HT1080 (cell line): ENCODE measurements at regions not wholly inside any gene's neighbourhood (a gene's known extent, or its start where the extent isn't known, plus 50 kb on each side); places are given as distances from the start of the nearest gene placed in this dataset.

Source experiments
- DNase-seq: peaks from one replicate; pipeline ENCODE4 v3.0.0-alpha.2; 2015; ENCODE audit warnings: low read depth

DNA sequence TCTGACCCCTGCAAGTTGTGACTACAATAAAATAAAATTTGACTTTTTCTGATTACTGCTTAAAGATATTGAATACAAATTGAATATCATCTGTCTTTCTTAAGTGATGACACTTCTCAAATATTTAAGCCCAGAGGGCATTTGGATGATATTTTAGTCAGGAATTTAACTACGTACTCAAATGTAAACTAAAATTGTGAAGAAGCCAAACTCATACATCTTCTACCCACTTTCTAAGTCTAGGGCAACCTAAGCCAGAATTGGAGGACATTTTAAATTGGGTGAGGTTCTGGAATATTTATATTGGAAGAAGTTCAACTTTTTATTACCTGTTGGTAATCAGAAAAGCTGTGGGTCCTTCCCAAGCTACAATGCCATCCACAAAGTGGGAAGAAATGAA lies 149.1 kb upstream of the WDR11 start:
- no peak for DNase-seq

DNA sequence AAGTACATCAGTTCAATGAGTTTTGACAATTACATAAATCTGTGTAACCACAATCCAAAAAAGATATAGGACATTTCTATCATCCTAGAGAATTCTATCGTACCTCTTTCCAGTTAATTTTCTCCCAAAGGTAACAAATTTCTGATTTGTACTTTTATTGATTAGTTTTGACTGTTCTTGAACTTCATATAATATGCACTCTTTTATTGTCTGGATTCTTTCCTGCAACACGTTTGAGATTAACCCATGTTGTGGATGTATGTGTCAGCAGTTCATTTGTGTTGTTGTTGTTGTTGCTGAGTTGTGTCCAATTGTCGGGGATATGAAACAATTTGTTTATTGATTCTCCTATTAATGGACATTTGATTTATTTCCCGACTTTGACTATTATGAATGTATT lies 145.9 kb upstream of the WDR11 start:
- DNase-seq: no peak

DNA sequence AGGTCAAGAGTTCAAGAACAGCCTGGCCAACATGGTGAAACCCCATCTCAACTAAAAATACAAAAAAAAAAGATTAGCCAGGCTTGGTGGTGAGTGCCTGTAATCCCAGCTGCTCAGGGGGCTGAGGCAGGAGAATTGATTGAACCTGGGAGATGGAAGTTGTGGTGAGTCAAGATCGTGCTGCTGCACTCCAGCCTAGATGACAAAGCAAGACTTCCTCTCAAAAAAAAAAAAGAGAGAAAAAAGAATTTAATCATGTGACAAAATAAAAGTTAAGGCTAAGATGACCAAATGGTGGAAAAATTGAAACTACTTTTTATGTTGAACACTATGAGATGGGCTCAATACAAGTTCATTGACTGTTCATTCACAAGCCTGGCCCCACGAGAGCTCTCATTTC lies 141.1 kb upstream of the WDR11 start:
- peak; percentile 42 for DNase-seq

DNA sequence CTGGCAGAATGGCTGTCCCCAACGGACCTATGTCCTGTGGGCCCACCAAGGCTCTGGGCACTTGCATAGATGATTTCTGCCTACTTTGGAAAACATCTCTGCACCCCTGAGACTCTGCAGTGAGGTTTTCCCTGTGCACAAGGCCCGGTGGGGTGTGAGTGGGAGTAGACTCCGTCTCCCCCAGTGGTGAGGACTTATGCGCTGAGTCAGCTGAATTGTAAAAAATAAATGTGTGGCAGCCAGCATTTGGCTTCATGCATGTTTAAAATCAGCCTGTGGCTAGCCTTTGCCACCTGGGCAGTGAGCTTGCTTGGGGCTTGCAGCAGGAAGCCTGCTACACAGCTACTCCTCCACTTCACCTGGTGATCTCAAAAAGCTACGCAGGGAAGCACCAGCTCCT lies 139.3 kb upstream of the WDR11 start:
- DNase-seq: no peak

GRCh38 chr10:120713573-120714205 lies 137.5 kb upstream of the WDR11 start:
- no peak for DNase-seq

- no peak for DNase-seq
Measured at GRCh38 chr10:120715171-120715570, 136.0 kb upstream of the WDR11 start.

DNA sequence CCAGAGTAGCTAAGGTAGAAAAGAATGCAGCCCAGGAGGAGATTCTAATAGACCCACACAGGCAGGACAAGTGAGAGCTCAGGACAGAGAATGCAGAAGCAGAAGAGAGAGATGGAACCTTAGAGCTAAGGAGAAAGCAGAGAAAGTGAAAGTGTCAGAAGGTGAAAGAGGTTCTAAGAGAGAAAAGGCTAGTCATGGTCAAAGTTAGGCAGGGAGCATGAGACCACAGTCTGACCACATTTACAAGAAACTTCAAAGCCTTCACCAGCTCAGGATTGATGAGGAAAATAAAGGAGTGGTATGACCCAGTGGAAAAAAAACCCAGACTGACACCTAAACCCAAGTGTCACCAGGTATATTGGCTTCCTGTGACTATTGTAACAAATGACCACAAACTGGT lies 131.8 kb upstream of the WDR11 start:
- no peak for DNase-seq

DNA sequence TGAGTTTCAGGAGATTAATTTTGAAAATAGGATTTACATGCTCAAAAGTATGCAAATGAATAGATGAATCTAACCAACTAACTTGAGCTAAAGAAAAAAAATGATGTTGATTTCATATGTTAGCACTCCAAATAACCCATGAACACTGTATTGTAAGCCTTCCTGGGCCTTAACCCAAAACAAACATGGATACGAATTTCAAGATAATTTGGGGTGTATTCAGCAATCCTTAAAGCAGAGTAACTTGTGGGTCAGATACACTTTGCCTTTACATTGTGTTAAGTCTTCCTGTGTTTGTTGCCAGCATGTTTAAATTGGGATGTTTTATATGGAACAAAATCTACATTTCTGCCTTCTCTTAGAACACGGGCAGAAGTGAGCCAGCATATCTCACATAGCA lies 124.2 kb upstream of the WDR11 start:
- no peak for DNase-seq

DNA sequence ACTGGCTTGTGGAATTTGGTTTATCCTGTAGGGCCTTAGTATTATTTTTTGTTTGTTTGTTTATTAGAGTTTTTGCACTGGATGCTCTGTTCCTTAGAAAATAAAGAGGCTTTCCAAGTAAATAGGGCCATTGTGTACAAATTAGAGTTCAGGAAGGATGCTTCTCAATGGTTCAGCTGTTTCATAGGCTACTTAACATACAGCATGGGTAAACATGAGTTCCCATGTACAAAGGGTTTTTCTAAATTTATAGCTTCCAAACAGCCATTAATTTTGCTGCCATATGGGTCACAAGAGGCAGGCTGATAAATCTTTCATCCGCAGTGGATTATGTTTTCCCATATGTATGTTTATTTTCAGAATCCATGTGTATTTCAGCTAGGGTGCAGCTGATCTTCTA lies 121.6 kb upstream of the WDR11 start:
- DNase-seq: no peak

DNA sequence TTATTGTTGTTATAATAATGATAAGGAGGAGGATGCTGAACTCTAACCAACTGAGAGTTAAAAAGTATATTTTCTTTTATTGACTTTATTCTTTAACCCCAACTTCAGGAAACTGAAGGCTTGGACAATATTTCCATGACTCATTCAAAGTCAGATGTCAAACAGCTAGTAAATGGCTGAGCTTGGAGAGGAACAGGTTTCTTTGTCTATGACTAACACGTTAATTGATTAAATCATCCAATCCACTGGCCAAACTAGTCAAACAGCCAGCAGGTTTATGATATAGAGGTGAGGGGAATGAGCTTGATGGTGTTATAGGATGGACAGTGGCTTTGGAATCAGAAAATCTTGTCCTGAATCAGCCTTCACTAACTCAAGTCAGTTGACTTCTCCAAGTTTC lies 119.1 kb upstream of the WDR11 start:
- peak; percentile 60 for DNase-seq

DNA sequence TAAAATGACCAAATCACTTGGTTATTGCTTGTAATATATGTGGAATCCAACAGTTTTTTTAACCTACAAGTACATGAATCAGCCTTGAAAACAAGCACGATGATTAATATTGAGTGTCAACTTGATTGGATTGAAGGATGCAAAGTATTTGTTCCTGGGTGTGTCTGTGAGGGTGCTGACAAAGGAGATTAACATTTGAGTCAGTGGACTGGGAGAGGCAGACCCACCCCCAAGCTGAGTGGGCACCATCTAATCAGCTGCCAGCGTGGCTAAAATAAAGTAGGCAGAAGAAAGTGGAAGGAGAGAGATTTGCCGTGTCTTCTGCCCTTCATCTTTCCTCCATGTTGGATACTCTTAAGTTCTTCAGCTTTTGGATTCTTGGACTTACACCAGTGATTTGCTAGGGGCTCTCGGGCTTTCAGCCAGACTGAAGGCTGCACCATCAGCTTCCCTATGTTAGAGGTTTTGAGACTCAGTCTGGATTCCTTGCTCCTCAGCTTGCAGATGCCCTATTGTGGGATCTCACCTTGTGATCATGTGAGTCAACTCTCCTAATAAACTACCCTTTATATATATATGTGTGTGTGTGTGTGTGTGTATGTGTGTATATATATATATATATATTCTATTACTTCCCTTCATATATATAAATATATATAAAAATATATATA lies 118.4 kb upstream of the WDR11 start:
- DNase-seq: peak; percentile 47

GRCh38 chr10:120734483-120735078 lies 116.6 kb upstream of the WDR11 start:
- no peak for DNase-seq

- DNase-seq: no peak
Measured at GRCh38 chr10:120735315-120735714, 115.8 kb upstream of the WDR11 start.

GRCh38 chr10:120735773-120736371 lies 115.3 kb upstream of the WDR11 start:
- no peak for DNase-seq

GRCh38 chr10:120736377-120736776 lies 114.8 kb upstream of the WDR11 start:
- DNase-seq: no peak

GRCh38 chr10:120738658-120739057 lies 112.5 kb upstream of the WDR11 start:
- DNase-seq: peak; percentile 25

GRCh38 chr10:120741396-120741795 lies 109.8 kb upstream of the WDR11 start:
- no peak for DNase-seq

- no peak for DNase-seq
Measured at GRCh38 chr10:120742373-120742772, 108.8 kb upstream of the WDR11 start.

DNA sequence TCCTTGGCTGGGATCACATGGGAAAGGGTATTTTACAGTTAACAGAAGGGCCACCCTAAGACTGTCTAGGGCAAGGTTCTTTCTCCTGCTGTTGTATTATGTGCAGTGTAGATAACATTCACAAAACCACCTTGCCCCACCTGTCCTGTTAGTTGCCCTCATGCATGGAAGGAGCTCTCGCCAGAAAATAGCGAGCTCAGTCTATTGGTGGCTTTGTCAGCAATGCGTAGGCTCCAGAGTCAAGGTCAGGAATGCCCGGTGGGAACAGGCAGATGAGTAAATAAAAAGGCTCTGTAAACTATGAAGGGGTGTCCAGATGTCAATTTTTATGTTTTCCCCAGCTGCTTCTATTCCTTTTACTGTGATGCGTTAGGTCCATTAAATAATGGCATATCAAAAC lies 107.1 kb upstream of the WDR11 start:
- DNase-seq: no peak

DNA sequence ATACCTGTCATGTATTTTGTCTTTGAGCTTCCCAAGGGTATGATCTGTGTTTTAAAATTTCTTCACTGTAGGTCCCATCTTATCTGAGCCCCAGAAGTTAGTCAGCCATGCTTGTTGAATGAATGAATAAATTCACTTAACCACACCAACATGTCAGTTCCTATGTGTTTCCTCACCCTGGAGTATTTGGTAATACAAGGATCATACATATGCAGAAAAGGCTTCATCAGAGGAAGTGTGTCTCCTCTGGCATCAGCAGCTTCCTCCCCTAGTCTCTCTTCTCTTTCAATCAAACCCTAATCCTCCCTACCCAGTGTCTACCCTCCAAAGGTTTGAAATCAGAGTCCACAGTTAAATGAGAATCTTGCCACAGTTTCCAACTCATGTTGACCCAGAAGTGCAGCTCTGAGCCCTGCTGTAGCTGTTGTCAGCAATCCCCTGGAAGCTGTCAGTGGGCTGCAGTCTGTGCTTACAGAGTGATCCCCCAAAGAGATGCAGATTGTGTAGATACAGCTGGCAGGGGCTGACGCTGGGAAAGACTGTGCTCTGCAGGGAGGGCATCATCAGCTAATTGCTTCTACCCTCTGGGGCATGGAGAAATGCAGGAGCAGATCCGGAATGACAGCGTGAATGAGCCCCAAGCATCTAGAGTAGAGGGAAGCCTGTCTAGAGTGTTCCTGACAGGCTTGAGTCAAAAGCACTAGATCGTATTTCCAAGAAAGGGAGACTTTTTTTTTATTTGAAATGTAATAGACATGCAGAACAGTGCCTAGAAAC lies 105.0 kb upstream of the WDR11 start:
- DNase-seq: no peak

- no peak for DNase-seq
Measured at GRCh38 chr10:120748519-120748918, 102.6 kb upstream of the WDR11 start.

GRCh38 chr10:120749072-120749471 lies 102.1 kb upstream of the WDR11 start:
- no peak for DNase-seq
